DOHH2 (cell line): ENCODE measurements at regions not wholly inside any gene's neighbourhood (a gene's known extent, or its start where the extent isn't known, plus 50 kb on each side); places are given as distances from the start of the nearest gene placed in this dataset.

Source experiments
- H3F3A ChIP-seq: fragments of 200-600 bp; sonication (generic), shearing (Covaris generic); 2 replicates; pipeline ENCODE4 v1.6.0; 2016; ENCODE audit warnings: antibody characterized with exemption, mild to moderate bottlenecking; ENCODE audit not compliant: control insufficient read depth, insufficient read depth
- H3K27ac ChIP-seq: fragments of 200-600 bp; sonication (generic); 2 replicates; pipeline ENCODE4 v1.5.1; 2014; ENCODE audit warnings: low read depth, mild to moderate bottlenecking, low read length, moderate library complexity
- H3K27me3 ChIP-seq: fragments of 200-600 bp; sonication (generic); 2 replicates; pipeline ENCODE4 v1.6.1; 2014; ENCODE audit warnings: mild to moderate bottlenecking, low read length, mixed read lengths; ENCODE audit not compliant: control insufficient read depth
- H3K36me3 ChIP-seq: fragments of 200-600 bp; sonication (generic); 2 replicates; pipeline ENCODE4 v1.6.1; 2014; ENCODE audit warnings: mild to moderate bottlenecking, low read length, moderate library complexity, mixed read lengths; ENCODE audit not compliant: control insufficient read depth
- H3K4me1 ChIP-seq: fragments of 200-600 bp; sonication (generic); 2 replicates; pipeline ENCODE4 v1.6.1; 2014; ENCODE audit warnings: mild to moderate bottlenecking, low read length, mixed read lengths; ENCODE audit not compliant: control insufficient read depth
- H3K4me2 ChIP-seq: fragments of 200-600 bp; sonication (generic); 2 replicates; pipeline ENCODE4 v1.6.0; 2014; ENCODE audit warnings: mild to moderate bottlenecking, low read length, moderate library complexity
- H3K4me3 ChIP-seq: fragments of 200-600 bp; sonication (generic); 2 replicates; pipeline ENCODE4 v1.5.1; 2014; ENCODE audit warnings: mild to moderate bottlenecking, low read length, mixed read lengths
- H3K79me2 ChIP-seq: fragments of 200-600 bp; sonication (generic); 2 replicates; pipeline ENCODE4 v1.6.1; 2014; ENCODE audit warnings: mild to moderate bottlenecking, low read length, mixed read lengths; ENCODE audit not compliant: control insufficient read depth
- H3K9me2 ChIP-seq: fragments of 200-600 bp; sonication (generic); replicated peaks from 2 replicates; pipeline ENCODE4 v1.6.1; 2014; ENCODE audit warnings: mild to moderate bottlenecking, low read length, mixed read lengths; ENCODE audit not compliant: control insufficient read depth
- H3K9me3 ChIP-seq: fragments of 200-600 bp; sonication (generic); 2 replicates; pipeline ENCODE4 v1.6.1; 2014; ENCODE audit warnings: antibody characterized with exemption, low read length, mixed read lengths; ENCODE audit not compliant: control insufficient read depth, insufficient read depth
- H4K20me1 ChIP-seq: fragments of 200-600 bp; sonication (generic); 2 replicates; pipeline ENCODE4 v1.6.0; 2014; ENCODE audit warnings: low read depth, mild to moderate bottlenecking, antibody characterized with exemption, low read length, moderate library complexity; ENCODE audit not compliant: control insufficient read depth, insufficient read depth
- EZH2phosphoT487 ChIP-seq: fragments of 200-600 bp; sonication (generic); IDR thresholded peaks from 2 replicates; pipeline ENCODE4 v1.6.1; 2017; ENCODE audit warnings: borderline replicate concordance, mild to moderate bottlenecking, antibody characterized with exemption, low read length, moderate library complexity, mixed read lengths
- TF ChIP-seq, protein P1 (sequence below): fragments of 200-600 bp; sonication (generic); IDR thresholded peaks from one replicate; pipeline ENCODE4 v1.5.1; 2014; ENCODE audit warnings: antibody characterized with exemption, mild to moderate bottlenecking, low read depth, low read length; ENCODE audit not compliant: poor library complexity, severe bottlenecking

DNA sequence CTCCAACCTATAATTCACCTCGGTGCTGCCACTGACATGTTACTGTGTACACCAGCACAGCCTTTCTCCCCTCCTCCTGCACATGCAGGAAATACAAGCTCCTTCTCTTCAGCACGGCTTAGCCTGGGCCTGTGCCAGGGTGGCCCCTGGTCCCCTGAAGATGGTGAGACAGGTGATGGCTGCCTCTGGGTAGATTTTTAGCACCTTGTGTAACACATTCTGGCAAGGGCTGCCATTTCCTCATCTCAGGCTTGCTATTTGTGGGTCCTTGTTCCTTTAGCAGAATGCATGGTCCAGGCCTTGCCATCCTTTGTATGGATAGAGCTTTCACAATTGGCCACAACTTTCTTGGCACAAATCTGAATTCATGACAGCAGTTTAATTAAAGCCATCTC, 151.3 kb downstream of the CDC5L start:
- Histone ChIP-seq H3K27ac (no peak overlapping the region), H4K20me1 (no peaks in the 10 kb centered on the region), H3K4me1 (no peaks in the 10 kb centered on the region), H3F3A (no peaks in the 10 kb centered on the region), H3K4me2 (no peak overlapping the region), H3K36me3 (no peaks in the 10 kb centered on the region), H3K9me3 (no peaks in the 10 kb centered on the region), H3K9me2 (no peaks in the 10 kb centered on the region), H3K79me2 (no peaks in the 10 kb centered on the region), H3K4me3 (no peak overlapping the region), H3K27me3 (no peaks in the 10 kb centered on the region)
- TF ChIP-seq, protein P1, sequence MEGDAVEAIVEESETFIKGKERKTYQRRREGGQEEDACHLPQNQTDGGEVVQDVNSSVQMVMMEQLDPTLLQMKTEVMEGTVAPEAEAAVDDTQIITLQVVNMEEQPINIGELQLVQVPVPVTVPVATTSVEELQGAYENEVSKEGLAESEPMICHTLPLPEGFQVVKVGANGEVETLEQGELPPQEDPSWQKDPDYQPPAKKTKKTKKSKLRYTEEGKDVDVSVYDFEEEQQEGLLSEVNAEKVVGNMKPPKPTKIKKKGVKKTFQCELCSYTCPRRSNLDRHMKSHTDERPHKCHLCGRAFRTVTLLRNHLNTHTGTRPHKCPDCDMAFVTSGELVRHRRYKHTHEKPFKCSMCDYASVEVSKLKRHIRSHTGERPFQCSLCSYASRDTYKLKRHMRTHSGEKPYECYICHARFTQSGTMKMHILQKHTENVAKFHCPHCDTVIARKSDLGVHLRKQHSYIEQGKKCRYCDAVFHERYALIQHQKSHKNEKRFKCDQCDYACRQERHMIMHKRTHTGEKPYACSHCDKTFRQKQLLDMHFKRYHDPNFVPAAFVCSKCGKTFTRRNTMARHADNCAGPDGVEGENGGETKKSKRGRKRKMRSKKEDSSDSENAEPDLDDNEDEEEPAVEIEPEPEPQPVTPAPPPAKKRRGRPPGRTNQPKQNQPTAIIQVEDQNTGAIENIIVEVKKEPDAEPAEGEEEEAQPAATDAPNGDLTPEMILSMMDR: no peak
- TF ChIP-seq EZH2phosphoT487: no peak

DNA sequence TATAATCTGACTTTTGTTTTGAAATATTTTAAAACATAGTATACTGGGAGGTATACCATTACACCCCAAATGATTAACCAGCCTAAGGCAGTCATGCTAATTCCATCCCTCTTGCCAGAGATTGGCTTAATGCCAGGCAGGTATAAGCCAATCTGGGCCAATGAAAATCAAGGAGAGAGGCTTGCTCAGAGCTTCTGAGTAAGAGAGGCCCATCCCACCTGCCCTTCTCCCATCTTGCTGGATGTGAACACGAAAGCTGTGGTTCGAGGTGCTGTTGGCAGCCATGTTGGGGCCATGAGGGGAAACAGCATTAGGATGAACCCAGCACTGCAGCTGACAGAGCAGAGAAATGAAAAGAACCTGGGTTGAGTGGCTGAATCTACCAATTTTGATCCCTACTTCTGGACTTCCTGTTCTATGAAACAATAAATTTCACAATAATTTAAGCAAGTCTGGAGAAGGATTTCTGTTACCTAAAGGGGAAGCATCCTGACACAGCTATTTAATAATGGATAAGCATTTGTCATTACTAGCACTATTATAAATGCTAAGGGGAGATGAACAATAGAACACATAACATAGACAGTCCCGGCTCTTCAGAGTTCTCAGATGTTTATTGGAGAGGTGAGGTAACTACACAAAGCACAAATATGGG, 152.3 kb downstream of the CDC5L start:
- no peaks in the 10 kb centered on the region for H3K27me3 ChIP-seq
- H3K27ac ChIP-seq: no peak overlapping the region
- no peak overlapping the region for H3K4me3 ChIP-seq
- no peaks in the 10 kb centered on the region for H3F3A ChIP-seq
- H3K79me2 ChIP-seq: no peaks in the 10 kb centered on the region
- H3K9me3 ChIP-seq: no peaks in the 10 kb centered on the region
- H3K4me2 ChIP-seq: no peak overlapping the region
- H4K20me1 ChIP-seq: no peaks in the 10 kb centered on the region
- H3K36me3 ChIP-seq: no peaks in the 10 kb centered on the region
- H3K4me1 ChIP-seq: no peaks in the 10 kb centered on the region
- TF ChIP-seq, protein P1: no peak
- TF ChIP-seq EZH2phosphoT487: no peak
- H3K9me2 ChIP-seq: no peaks in the 10 kb centered on the region

DNA sequence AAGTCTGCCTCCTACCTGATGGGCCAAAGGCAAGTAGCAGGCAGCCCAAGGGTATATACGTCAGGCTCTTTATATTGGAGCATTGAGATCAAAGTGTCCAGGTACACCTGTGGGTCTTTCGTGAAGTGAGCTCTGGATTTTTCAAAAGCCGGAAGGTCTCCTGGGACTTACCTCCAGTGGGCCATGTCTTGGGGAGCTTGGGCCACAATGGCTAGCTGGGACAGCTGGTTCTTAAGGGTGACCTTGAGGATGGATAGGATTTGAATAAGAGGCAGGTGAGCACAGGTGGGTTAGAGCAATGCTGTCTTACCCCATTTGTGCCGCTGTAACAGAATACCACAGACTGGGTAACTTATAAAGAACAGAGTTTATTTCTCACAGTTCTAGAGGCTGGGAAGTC, 153.4 kb downstream of the CDC5L start:
- Histone ChIP-seq H3K4me3 (no peak overlapping the region), H3F3A (no peaks in the 10 kb centered on the region), H3K9me2 (no peaks in the 10 kb centered on the region), H3K4me2 (no peak overlapping the region), H3K27me3 (0 out of 2 replicates have a peak, but pooled peaks cover 3% of the 10 kb centered on the region), H3K9me3 (no peaks in the 10 kb centered on the region), H3K36me3 (no peaks in the 10 kb centered on the region), H4K20me1 (no peaks in the 10 kb centered on the region), H3K79me2 (no peaks in the 10 kb centered on the region), H3K4me1 (no peaks in the 10 kb centered on the region), H3K27ac (no peak overlapping the region)
- TF ChIP-seq EZH2phosphoT487: no peak
- TF ChIP-seq, protein P1: no peak
